ENCODE measurements at regions not wholly inside any gene's neighbourhood (a gene's known extent, or its start where the extent isn't known, plus 50 kb on each side); places are given as distances from the start of the nearest gene placed in this dataset.

DNA sequence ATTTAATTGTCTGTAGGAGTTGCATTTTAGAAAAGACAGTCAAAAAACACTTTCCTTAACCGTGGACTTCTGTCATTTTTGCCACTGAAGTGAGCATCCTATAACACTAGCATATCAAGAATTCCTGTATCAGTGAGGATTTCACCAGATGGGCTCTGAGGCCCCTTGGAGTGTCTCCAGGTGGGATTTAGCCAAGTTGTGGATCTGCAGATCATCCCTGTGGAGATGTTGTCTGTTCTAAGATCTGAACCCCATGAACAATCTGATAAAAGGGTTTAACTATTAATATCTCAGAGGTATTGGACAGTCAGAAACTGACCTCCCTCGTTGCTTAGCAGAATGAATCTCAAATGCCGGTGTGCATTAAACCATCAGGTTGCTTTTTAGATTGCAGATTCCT is 165.0 kb upstream of the SRRM4 start:
- no peak for TF ChIP-seq POLR2AphosphoS5 (IDR thresholded peaks at IDR 0.05; ENCODE audit: low read depth, low read length)
- TF ChIP-seq SPI1 (IDR thresholded peaks at IDR 0.05; ENCODE audit: low read depth, low read length): no peak

All from GM12891 (cell line).